SK-N-SH (cell line): ENCODE measurements at regions not wholly inside any gene's neighbourhood (a gene's known extent, or its start where the extent isn't known, plus 50 kb on each side); places are given as distances from the start of the nearest gene placed in this dataset.
"Not testable (repeated sequence)": the region's sequence is repeated elsewhere in the genome, so short reads cannot be mapped to it uniquely, and the experiment has no call there.

Experiments
- EZH2phosphoT487 ChIP-seq: fragments of 200-600 bp; sonication (generic); IDR thresholded peaks from 2 replicates; pipeline ENCODE4 v1.6.1; 2017; ENCODE audit warnings: low read depth, mixed run types, mild to moderate bottlenecking, antibody characterized with exemption, moderate library complexity, borderline replicate concordance
- FOXM1 ChIP-seq: IDR thresholded peaks from 2 replicates; pipeline ENCODE4 v1.4.0; 2012; ENCODE audit warnings: low read depth, mild to moderate bottlenecking
- NFIC ChIP-seq: IDR thresholded peaks from 2 replicates; pipeline ENCODE4 v1.4.0; 2012; ENCODE audit warnings: borderline replicate concordance
- POLR2AphosphoS5 ChIP-seq: IDR thresholded peaks from 2 replicates; pipeline ENCODE4 v1.6.1; 2012; ENCODE audit warnings: low read depth, low read length
- RAD21 ChIP-seq: IDR thresholded peaks from 2 replicates; pipeline ENCODE4 v1.6.1; 2012; ENCODE audit warnings: mild to moderate bottlenecking, low read length
- SIN3A ChIP-seq: IDR thresholded peaks from 2 replicates; pipeline ENCODE4 v1.6.1; 2012; ENCODE audit warnings: low read depth, mild to moderate bottlenecking, low read length, moderate library complexity, borderline replicate concordance
- SMC3 ChIP-seq: IDR thresholded peaks from 2 replicates; pipeline ENCODE4 v1.6.1; 2012; ENCODE audit warnings: low read depth, low read length, improper control_type of control experiment
- TF ChIP-seq, protein P1 (sequence below): IDR thresholded peaks from 2 replicates; pipeline ENCODE4; 2012
- TF ChIP-seq, protein P2 (sequence below): fragments of 200-600 bp; sonication (generic); IDR thresholded peaks from 2 replicates; pipeline ENCODE4 v1.6.1; 2017; ENCODE audit warnings: antibody characterized with exemption, mild to moderate bottlenecking, moderate library complexity

DNA sequence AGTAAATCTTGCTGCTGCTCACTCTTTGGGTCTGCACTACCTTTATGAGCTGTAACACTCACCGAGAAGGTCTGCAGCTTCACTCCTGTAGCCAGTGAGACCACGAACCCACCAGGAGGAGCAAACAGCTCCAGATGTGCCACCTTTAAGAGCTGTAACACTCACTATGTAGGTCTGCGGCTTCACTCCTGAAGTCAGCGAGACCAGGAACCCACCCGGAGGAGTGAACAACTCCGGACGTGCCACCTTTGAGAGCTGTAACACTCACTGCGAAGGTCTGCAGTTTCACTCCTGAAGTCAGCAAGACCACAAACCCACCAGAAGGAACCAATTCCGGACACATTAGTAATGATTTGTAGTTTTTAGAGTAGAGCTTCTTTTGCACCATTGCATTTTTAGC lies 481.9 kb downstream of the PCDH7 start:
- TF ChIP-seq, protein P1, sequence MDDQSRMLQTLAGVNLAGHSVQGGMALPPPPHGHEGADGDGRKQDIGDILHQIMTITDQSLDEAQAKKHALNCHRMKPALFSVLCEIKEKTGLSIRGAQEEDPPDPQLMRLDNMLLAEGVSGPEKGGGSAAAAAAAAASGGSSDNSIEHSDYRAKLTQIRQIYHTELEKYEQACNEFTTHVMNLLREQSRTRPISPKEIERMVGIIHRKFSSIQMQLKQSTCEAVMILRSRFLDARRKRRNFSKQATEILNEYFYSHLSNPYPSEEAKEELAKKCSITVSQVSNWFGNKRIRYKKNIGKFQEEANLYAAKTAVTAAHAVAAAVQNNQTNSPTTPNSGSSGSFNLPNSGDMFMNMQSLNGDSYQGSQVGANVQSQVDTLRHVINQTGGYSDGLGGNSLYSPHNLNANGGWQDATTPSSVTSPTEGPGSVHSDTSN, result not testable (repeated sequence)
- TF ChIP-seq, protein P2, sequence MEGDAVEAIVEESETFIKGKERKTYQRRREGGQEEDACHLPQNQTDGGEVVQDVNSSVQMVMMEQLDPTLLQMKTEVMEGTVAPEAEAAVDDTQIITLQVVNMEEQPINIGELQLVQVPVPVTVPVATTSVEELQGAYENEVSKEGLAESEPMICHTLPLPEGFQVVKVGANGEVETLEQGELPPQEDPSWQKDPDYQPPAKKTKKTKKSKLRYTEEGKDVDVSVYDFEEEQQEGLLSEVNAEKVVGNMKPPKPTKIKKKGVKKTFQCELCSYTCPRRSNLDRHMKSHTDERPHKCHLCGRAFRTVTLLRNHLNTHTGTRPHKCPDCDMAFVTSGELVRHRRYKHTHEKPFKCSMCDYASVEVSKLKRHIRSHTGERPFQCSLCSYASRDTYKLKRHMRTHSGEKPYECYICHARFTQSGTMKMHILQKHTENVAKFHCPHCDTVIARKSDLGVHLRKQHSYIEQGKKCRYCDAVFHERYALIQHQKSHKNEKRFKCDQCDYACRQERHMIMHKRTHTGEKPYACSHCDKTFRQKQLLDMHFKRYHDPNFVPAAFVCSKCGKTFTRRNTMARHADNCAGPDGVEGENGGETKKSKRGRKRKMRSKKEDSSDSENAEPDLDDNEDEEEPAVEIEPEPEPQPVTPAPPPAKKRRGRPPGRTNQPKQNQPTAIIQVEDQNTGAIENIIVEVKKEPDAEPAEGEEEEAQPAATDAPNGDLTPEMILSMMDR, result not testable (repeated sequence)
- not testable (repeated sequence) for TF ChIP-seq SMC3, SIN3A, FOXM1, NFIC, POLR2AphosphoS5, RAD21, EZH2phosphoT487
